SK-N-SH (cell line): ENCODE measurements at regions not wholly inside any gene's neighbourhood (a gene's known extent, or its start where the extent isn't known, plus 50 kb on each side); places are given as distances from the start of the nearest gene placed in this dataset.

ENCODE experiments used
- CTCF ChIA-PET: fragments of 300-600, 350-600 bp; formaldehyde crosslinking; extraction: SDS; loops from one replicate; lab custom pipeline; 2021; lab: Yijun Ruan, JAX
- POLR2A ChIA-PET: fragments of 350-600 bp; sonication (Branson Sonifier 250); formaldehyde crosslinking; extraction: SDS; loops from one replicate; lab custom pipeline; 2020; ENCODE audit warnings: antibody characterized with exemption, inconsistent platforms; lab: Yijun Ruan, JAX
- DNase-seq: peaks from one replicate; pipeline ENCODE4 v3.0.0; 2012
- H2AFZ ChIP-seq: fragments of 200-600 bp; sonication (generic); 2 replicates; pipeline ENCODE4 v1.8.1; 2016; ENCODE audit warnings: antibody characterized with exemption, mild to moderate bottlenecking, low read depth
- H3F3A ChIP-seq: fragments of 200-600 bp; sonication (generic); replicated peaks from 2 replicates; pipeline ENCODE3; 2016; ENCODE audit warnings: antibody characterized with exemption, mild to moderate bottlenecking; ENCODE audit not compliant: insufficient read depth
- H3K27ac ChIP-seq, 2 experiments: fragments of 200-500 bp in 1 of 2; fragments of 200-600 bp in 1 of 2; sonication (Bioruptor generic) in 1 of 2; sonication (generic), shearing (Covaris generic) in 1 of 2; 2 replicates each; pipeline versions ENCODE4 v1.5.1 to v1.6.1; 2014 to 2016; ENCODE audit warnings: low read depth in 2 of 2, inconsistent platforms in 1 of 2, low read length in 1 of 2, mild to moderate bottlenecking in 1 of 2, mixed read lengths in 1 of 2
- H3K27me3 ChIP-seq: fragments of 200-600 bp; sonication (generic), shearing (Covaris generic); 2 replicates; pipeline ENCODE4 v1.6.1; 2016; ENCODE audit warnings: mixed run types; ENCODE audit not compliant: insufficient read depth
- H3K36me3 ChIP-seq, 2 experiments: fragments of 200-500 bp in 1 of 2; fragments of 200-600 bp in 1 of 2; sonication (Bioruptor generic) in 1 of 2; sonication (generic) in 1 of 2; replicated peaks in 1 of 2; 2 replicates each; pipeline versions ENCODE3 to v1.5.1; 2014 to 2016; ENCODE audit warnings: low read length in 1 of 2, mild to moderate bottlenecking in 1 of 2; ENCODE audit not compliant: insufficient read depth in 2 of 2, control insufficient read depth in 1 of 2
- H3K4me1 ChIP-seq, 2 experiments: fragments of 200-500 bp in 1 of 2; fragments of 200-600 bp in 1 of 2; sonication (Bioruptor generic) in 1 of 2; sonication (generic), shearing (Covaris generic) in 1 of 2; 2 replicates each; pipeline versions ENCODE4 v1.5.1 to v1.6.1; 2014 to 2016; ENCODE audit warnings: low read depth in 1 of 2, low read length in 1 of 2, mixed run types in 1 of 2; ENCODE audit not compliant: insufficient read depth in 2 of 2, control insufficient read depth in 1 of 2
- H3K4me2 ChIP-seq: fragments of 200-600 bp; sonication (generic), shearing (Covaris generic); 2 replicates; pipeline ENCODE4 v1.6.1; 2017; ENCODE audit warnings: mixed run types
- H3K4me3 ChIP-seq, 2 experiments: fragments of 200-500 bp in 1 of 2; fragments of 200-600 bp in 1 of 2; sonication (Bioruptor generic) in 1 of 2; sonication (generic), shearing (Covaris generic) in 1 of 2; 2 replicates each; pipeline versions ENCODE4 v1.5.1 to v1.8.1; 2014 to 2016; ENCODE audit warnings: low read depth in 2 of 2, inconsistent platforms in 1 of 2, low read length in 1 of 2, mild to moderate bottlenecking in 1 of 2, mixed read lengths in 1 of 2, moderate library complexity in 1 of 2
- H3K79me2 ChIP-seq: fragments of 200-600 bp; sonication (generic); 2 replicates; pipeline ENCODE4 v1.8.1; 2017; ENCODE audit warnings: mild to moderate bottlenecking; ENCODE audit not compliant: insufficient read depth
- H3K9ac ChIP-seq: fragments of 200-600 bp; sonication (generic); 2 replicates; pipeline ENCODE4 v1.6.1; 2017; ENCODE audit warnings: mixed run types
- H3K9me2 ChIP-seq: fragments of 200-600 bp; sonication (generic); 2 replicates; pipeline ENCODE4 v1.6.1; 2017; ENCODE audit warnings: mixed run types
- H3K9me3 ChIP-seq: fragments of 200-600 bp; sonication (generic); 2 replicates; pipeline ENCODE4 v1.6.1; 2017; ENCODE audit warnings: mixed run types, mild to moderate bottlenecking, moderate library complexity
- H4K20me1 ChIP-seq: fragments of 200-600 bp; sonication (generic); 2 replicates; pipeline ENCODE4 v1.6.1; 2017; ENCODE audit warnings: mild to moderate bottlenecking, mixed run types; ENCODE audit not compliant: insufficient read depth
- FOSL2 ChIP-seq: IDR thresholded peaks from 2 replicates; pipeline ENCODE4 v1.4.0; 2012; ENCODE audit warnings: low read depth, mild to moderate bottlenecking, moderate library complexity, borderline replicate concordance
- FOXJ3 ChIP-seq: sonication (generic); formaldehyde crosslinking; IDR thresholded peaks from 2 replicates; pipeline ENCODE4 v1.5.1; 2020; ENCODE audit warnings: mild to moderate bottlenecking, missing genetic modification reagents
- NFIC ChIP-seq: IDR thresholded peaks from 2 replicates; pipeline ENCODE4 v1.4.0; 2012; ENCODE audit warnings: borderline replicate concordance
- PBX3 ChIP-seq: IDR thresholded peaks from 2 replicates; pipeline ENCODE4; 2012
- SMC3 ChIP-seq: IDR thresholded peaks from 2 replicates; pipeline ENCODE4 v1.6.1; 2012; ENCODE audit warnings: low read depth, low read length, improper control_type of control experiment
- TCF12 ChIP-seq: IDR thresholded peaks from 2 replicates; pipeline ENCODE4 v1.4.0; 2012
- WGBS: methylation state at CpG from one replicate; pipeline ENCODE4 v1.1.6; 2017; ENCODE audit warnings: low lambda C conversion rate; 5-methylcytosine and 5-hydroxymethylcytosine counted together
- TF ChIP-seq, protein P1 (sequence below): IDR thresholded peaks from 2 replicates; pipeline ENCODE4 v1.4.0; 2012; ENCODE audit warnings: low read depth

- no peaks in the 10 kb centered on the region for H3K27me3 ChIP-seq
- 0% methylated on average over 1 of the region's 1 CpG for WGBS
- no peaks in the 10 kb centered on the region for H3K4me1 ChIP-seq
- H3K4me2 ChIP-seq = no peak overlapping the region
- DNase-seq = no peak
- H3K9ac ChIP-seq = no peak overlapping the region
- no peak for TF ChIP-seq FOSL2
- no peak for TF ChIP-seq FOXJ3 (CRISPR knock-in tag)
- no peaks in the 10 kb centered on the region for H3F3A ChIP-seq
- no peak overlapping the region for H2AFZ ChIP-seq
- ChIA-PET CTCF (interaction anchor here (0.5 kb wide), 1 partner anchor 455 kb away, joined by 3 read pairs; no protein-coding TSS in a partner anchor), POLR2A (no interaction called here)
- no peaks in the 10 kb centered on the region for H3K36me3 ChIP-seq
- no peaks in the 10 kb centered on the region for H3K9me3 ChIP-seq
- no peaks in the 10 kb centered on the region for H4K20me1 ChIP-seq
- no peaks in the 10 kb centered on the region for H3K79me2 ChIP-seq
- H3K9me2 ChIP-seq = no peaks in the 10 kb centered on the region
- H3K4me3 ChIP-seq = no peak overlapping the region
- H3K27ac ChIP-seq = no peak overlapping the region
Observed at GRCh38 chr9:85368781-85369180, 373.0 kb downstream of the AGTPBP1 start.

DNA sequence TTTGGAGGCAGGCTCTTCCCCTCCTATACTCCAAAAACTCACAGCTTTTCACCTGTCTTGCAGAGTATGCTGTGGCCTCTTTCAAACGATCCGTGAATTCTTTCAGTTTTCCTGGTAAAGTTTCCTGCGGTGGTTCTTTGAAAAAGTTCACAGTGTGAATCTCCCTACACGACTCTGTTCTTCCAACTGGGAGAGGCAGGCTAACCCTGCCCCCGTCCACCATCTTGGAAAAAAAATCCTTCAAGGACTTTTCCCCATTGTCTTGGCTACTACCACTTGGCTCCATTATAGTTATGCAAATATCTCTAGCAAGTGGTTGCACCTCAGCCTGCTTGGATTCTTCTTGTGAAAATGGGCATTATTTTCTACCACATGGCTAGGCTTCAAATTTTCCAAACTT is 382.6 kb downstream of the AGTPBP1 start:
- Histone ChIP-seq H3F3A (no peaks in the 10 kb centered on the region), H3K4me3 (no peak overlapping the region), H2AFZ (no peak overlapping the region), H3K4me1 (no peaks in the 10 kb centered on the region), H3K27me3 (no peaks in the 10 kb centered on the region), H3K9me3 (no peaks in the 10 kb centered on the region), H3K27ac (no peak overlapping the region), H3K9ac (no peak overlapping the region), H3K9me2 (no peaks in the 10 kb centered on the region), H3K4me2 (no peak overlapping the region), H4K20me1 (no peaks in the 10 kb centered on the region), H3K79me2 (no peaks in the 10 kb centered on the region), H3K36me3 (no peaks in the 10 kb centered on the region)
- DNase-seq = no peak
- 46% methylated on average over 5 of the region's 5 CpGs for WGBS
- TF ChIP-seq, protein P1, sequence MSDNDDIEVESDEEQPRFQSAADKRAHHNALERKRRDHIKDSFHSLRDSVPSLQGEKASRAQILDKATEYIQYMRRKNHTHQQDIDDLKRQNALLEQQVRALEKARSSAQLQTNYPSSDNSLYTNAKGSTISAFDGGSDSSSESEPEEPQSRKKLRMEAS = no peak
- TF ChIP-seq TCF12 = no peak
- no peak for TF ChIP-seq PBX3
- TF ChIP-seq SMC3 = no peak
- ChIA-PET POLR2A (no interaction called here), CTCF (interaction anchor here (1.7 kb wide), 1 partner anchor 962 kb away, joined by 5 read pairs; no protein-coding TSS in a partner anchor)

DNA sequence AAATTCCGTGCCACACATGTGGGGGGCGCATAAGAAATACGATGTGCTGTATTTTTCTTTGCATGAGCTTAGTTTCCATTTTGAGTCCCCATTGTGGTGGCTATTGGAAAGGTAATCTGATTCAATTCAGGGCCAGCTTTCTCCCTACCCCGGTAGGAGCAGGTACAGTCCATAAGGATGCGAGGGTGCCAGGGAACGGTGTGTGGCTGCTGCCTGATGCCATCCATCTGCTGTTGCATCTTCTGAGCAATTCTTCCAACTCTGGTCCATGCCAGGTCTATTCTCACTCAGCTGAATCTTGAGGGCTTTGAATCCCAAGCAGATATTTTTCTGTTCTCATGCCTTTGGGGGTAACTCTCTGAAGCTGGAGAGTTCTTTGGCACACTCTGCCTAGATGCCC is 392.7 kb downstream of the AGTPBP1 start:
- Histone ChIP-seq H3K4me3 (no peak overlapping the region), H3K36me3 (no peaks in the 10 kb centered on the region), H3K9me3 (0 out of 2 replicates have a peak, but pooled peaks cover 3% of the 10 kb centered on the region), H3F3A (no peaks in the 10 kb centered on the region), H3K4me2 (no peak overlapping the region), H3K79me2 (no peaks in the 10 kb centered on the region), H3K27ac (no peak overlapping the region), H3K27me3 (no peaks in the 10 kb centered on the region), H3K9me2 (no peaks in the 10 kb centered on the region), H4K20me1 (no peaks in the 10 kb centered on the region), H2AFZ (no peak overlapping the region), H3K4me1 (no peaks in the 10 kb centered on the region), H3K9ac (no peak overlapping the region)
- ChIA-PET CTCF (no interaction called here), POLR2A (no interaction called here)
- DNase-seq = no peak
- 56% methylated on average over 4 of the region's 6 CpGs for WGBS
- TF ChIP-seq NFIC = no peak
- TF ChIP-seq FOXJ3 (CRISPR knock-in tag) = no peak
- TF ChIP-seq, protein P1 = no peak
